H9 (cell line): ENCODE measurements at regions not wholly inside any gene's neighbourhood (a gene's known extent, or its start where the extent isn't known, plus 50 kb on each side); places are given as distances from the start of the nearest gene placed in this dataset.

ENCODE experiments used
- DNase-seq: peaks from one replicate; pipeline ENCODE4 v3.0.0-alpha.2; 2017
- H2AFZ ChIP-seq: one replicate; pipeline ENCODE4 v1.6.1; 2013; ENCODE audit warnings: mild to moderate bottlenecking, low read length, control low read depth, moderate library complexity
- H2AK5ac ChIP-seq: 2 replicates; pipeline ENCODE4 v1.6.1; 2013; ENCODE audit warnings: low read length, control low read depth, mixed read lengths; ENCODE audit not compliant: insufficient read length
- H2BK120ac ChIP-seq: one replicate; pipeline ENCODE4 v1.6.1; 2013; ENCODE audit warnings: low read depth, mild to moderate bottlenecking, low read length, control low read depth, inconsistent platforms; ENCODE audit not compliant: poor library complexity, severe bottlenecking
- H2BK12ac ChIP-seq: 2 replicates; pipeline ENCODE4 v1.6.1; 2013; ENCODE audit warnings: low read length, control low read depth, mixed read lengths, low read depth; ENCODE audit not compliant: insufficient read length
- H2BK15ac ChIP-seq: 2 replicates; pipeline ENCODE4 v1.6.1; 2013; ENCODE audit warnings: low read depth, low read length, control low read depth
- H2BK20ac ChIP-seq: one replicate; pipeline ENCODE4 v1.6.1; 2013; ENCODE audit warnings: low read depth, mild to moderate bottlenecking, low read length, control low read depth, inconsistent platforms; ENCODE audit not compliant: poor library complexity, severe bottlenecking
- H2BK5ac ChIP-seq: 2 replicates; pipeline ENCODE4 v1.6.1; 2013; ENCODE audit warnings: low read length, control low read depth, mixed read lengths; ENCODE audit not compliant: insufficient read length
- H3K14ac ChIP-seq: 2 replicates; pipeline ENCODE4 v1.6.1; 2013; ENCODE audit warnings: low read length, control low read depth; ENCODE audit not compliant: insufficient read depth
- H3K18ac ChIP-seq: 2 replicates; pipeline ENCODE4 v1.6.1; 2013; ENCODE audit warnings: low read depth, mild to moderate bottlenecking, mixed read lengths, low read length, control low read depth; ENCODE audit not compliant: insufficient read length
- H3K23ac ChIP-seq: 2 replicates; pipeline ENCODE4 v1.6.1; 2013; ENCODE audit warnings: low read length, control low read depth, mixed read lengths, low read depth; ENCODE audit not compliant: insufficient read length
- H3K23me2 ChIP-seq: 2 replicates; pipeline ENCODE4 v1.6.1; 2013; ENCODE audit warnings: low read depth, mild to moderate bottlenecking, mixed read lengths, low read length, control low read depth; ENCODE audit not compliant: insufficient read length, poor library complexity, severe bottlenecking
- H3K27ac ChIP-seq: 2 replicates; pipeline ENCODE4 v1.5.1; 2013; ENCODE audit warnings: low read length, control low read depth, mixed read lengths, low read depth; ENCODE audit not compliant: insufficient read length
- H3K27me3 ChIP-seq: 2 replicates; pipeline ENCODE4 v1.6.1; 2013; ENCODE audit warnings: low read length, control low read depth, inconsistent platforms; ENCODE audit not compliant: insufficient read depth
- H3K4ac ChIP-seq: 2 replicates; pipeline ENCODE4 v1.6.1; 2013; ENCODE audit warnings: low read depth, mild to moderate bottlenecking, control low read depth, inconsistent platforms, low read length, moderate library complexity
- H3K4me1 ChIP-seq: 2 replicates; pipeline ENCODE4 v1.6.1; 2013; ENCODE audit warnings: low read length, control low read depth, inconsistent platforms; ENCODE audit not compliant: insufficient read depth
- H3K4me2 ChIP-seq: 2 replicates; pipeline ENCODE4 v1.6.1; 2013; ENCODE audit warnings: low read length, control low read depth, mixed read lengths; ENCODE audit not compliant: insufficient read length, insufficient read depth
- H3K56ac ChIP-seq: 2 replicates; pipeline ENCODE4 v1.6.1; 2013; ENCODE audit warnings: low read depth, mild to moderate bottlenecking, mixed read lengths, low read length, control low read depth; ENCODE audit not compliant: insufficient read length
- H3K79me1 ChIP-seq: 2 replicates; pipeline ENCODE4 v1.6.1; 2013; ENCODE audit warnings: low read depth, mild to moderate bottlenecking, moderate library complexity, low read length, control low read depth, inconsistent platforms; ENCODE audit not compliant: insufficient read depth, poor library complexity, severe bottlenecking
- H3K79me2 ChIP-seq: 2 replicates; pipeline ENCODE4 v1.6.1; 2013; ENCODE audit warnings: low read length, control low read depth, inconsistent platforms; ENCODE audit not compliant: insufficient read depth
- H3K9ac ChIP-seq: 2 replicates; pipeline ENCODE4 v1.6.1; 2013; ENCODE audit warnings: low read length, control low read depth, mixed read lengths; ENCODE audit not compliant: insufficient read length; ENCODE audit errors: extremely low read depth
- H3K9me3 ChIP-seq: one replicate; pipeline ENCODE4 v1.6.1; 2013; ENCODE audit warnings: low read depth, low read length, inconsistent platforms; ENCODE audit not compliant: control insufficient read depth
- H3T11ph ChIP-seq: one replicate; pipeline ENCODE4 v1.6.1; 2013; ENCODE audit warnings: mild to moderate bottlenecking, low read length, control low read depth, inconsistent platforms
- H4K20me1 ChIP-seq: one replicate; pipeline ENCODE4 v1.6.1; 2013; ENCODE audit not compliant: control insufficient read depth, insufficient read length, insufficient read depth
- H4K5ac ChIP-seq: 2 replicates; pipeline ENCODE4 v1.6.1; 2013; ENCODE audit warnings: low read depth, mild to moderate bottlenecking, mixed read lengths, low read length, control low read depth; ENCODE audit not compliant: insufficient read length
- H4K8ac ChIP-seq: replicated peaks from 2 replicates; pipeline ENCODE4 v1.6.1; 2013; ENCODE audit warnings: low read length, control low read depth, mixed read lengths, low read depth; ENCODE audit not compliant: insufficient read length
- H4K91ac ChIP-seq: 2 replicates; pipeline ENCODE4 v1.6.1; 2013; ENCODE audit warnings: low read depth, mild to moderate bottlenecking, moderate library complexity, mixed read lengths, low read length, control low read depth; ENCODE audit not compliant: insufficient read length
- H3K27ac Mint-ChIP-seq, 3 experiments: 2 replicates in 2 of 3; 3 replicates in 1 of 3; pipeline ENCODE4 v1.8.0; 2020 to 2021; ENCODE audit warnings: mixed read lengths in 3 of 3, mild to moderate bottlenecking in 1 of 3, moderate library complexity in 1 of 3
- H3K27me3 Mint-ChIP-seq: 2 replicates; pipeline ENCODE4 v1.8.0; 2021; ENCODE audit warnings: low read depth, mild to moderate bottlenecking, moderate library complexity, mixed read lengths
- H3K36me3 Mint-ChIP-seq, 3 experiments: 2 replicates in 2 of 3; 3 replicates in 1 of 3; pipeline ENCODE4 v1.8.0; 2020 to 2021; ENCODE audit warnings: low read depth in 3 of 3, mixed read lengths in 3 of 3; ENCODE audit not compliant: insufficient read depth in 1 of 3
- H3K4me1 Mint-ChIP-seq, 2 experiments: 2 replicates each; pipeline ENCODE4 v1.8.0; 2020; ENCODE audit warnings: mixed read lengths in 2 of 2
- H3K4me3 Mint-ChIP-seq, 2 experiments: 2 replicates in 1 of 2; 3 replicates in 1 of 2; pipeline ENCODE4 v1.8.0; 2020 to 2021; ENCODE audit warnings: mild to moderate bottlenecking in 2 of 2, mixed read lengths in 2 of 2, moderate library complexity in 1 of 2
- H3K9me3 Mint-ChIP-seq, 2 experiments: 2 replicates in 1 of 2; 3 replicates in 1 of 2; pipeline ENCODE4 v1.8.0; 2020; ENCODE audit warnings: mild to moderate bottlenecking in 2 of 2, mixed read lengths in 2 of 2, moderate library complexity in 1 of 2
- CTCF ChIP-seq: fragments of 200-600 bp; sonication (generic); conservative IDR thresholded peaks from 3 replicates; pipeline ENCODE4 v1.8.0; 2021; ENCODE audit warnings: antibody characterized with exemption, mild to moderate bottlenecking
- WGBS: extraction: QIAGEN DNeasy Blood & Tissue Kit; methylation state at CpG from one replicate; pipeline ENCODE4 v1.1.7; 2013; ENCODE audit warnings: missing lambda C conversion rate, low lambda C conversion rate, mixed read lengths; ENCODE audit not compliant: insufficient read length; ENCODE audit errors: extremely low coverage; 5-methylcytosine and 5-hydroxymethylcytosine counted together

- H3K79me1 ChIP-seq, result no peaks in the 10 kb centered on the region
- no peaks in the 10 kb centered on the region for H4K20me1 ChIP-seq
- H2BK20ac ChIP-seq, result no peak overlapping the region
- peak overlapping the region; percentile 41; the same call in 1 of the 2 replicates for H3K14ac ChIP-seq
- no peak overlapping the region for H3T11ph ChIP-seq
- no peak overlapping the region for H3K23ac ChIP-seq
- no peak overlapping the region for H2AK5ac ChIP-seq
- no peak overlapping the region for H3K56ac ChIP-seq
- peaks cover 2% of the 10 kb centered on the region; the same call in 1 of the 2 replicates for H3K4me1 ChIP-seq
- no CpG with 5 or more reads among the region's 4 CpGs for WGBS
- TF ChIP-seq CTCF, result no peak
- DNase-seq, result peak; percentile 81
- H3K79me2 ChIP-seq, result no peaks in the 10 kb centered on the region
- H3K9me3 ChIP-seq, result peaks cover 10% of the 10 kb centered on the region
- no peak overlapping the region for H2AFZ ChIP-seq
- Mint-ChIP-seq H3K27ac (peak overlapping the region; percentile 91 to 99 (median 99)), H3K4me1 (peaks cover 61 to 64% of the 10 kb centered on the region in 2 experiments), H3K4me3 (peak overlapping the region; percentile 34 to 44; a peak in 4 of 5 replicates), H3K27me3 (peaks cover 10% of the 10 kb centered on the region), H3K36me3 (peaks cover 27 to 48% (median 31%) of the 10 kb centered on the region in 3 experiments), H3K9me3 (peaks cover 24 to 26% of the 10 kb centered on the region in 2 experiments)
- H4K91ac ChIP-seq, result no peak overlapping the region
- H3K27ac ChIP-seq, result peak overlapping the region; percentile 99
- H2BK120ac ChIP-seq, result peak overlapping the region; percentile 80
- no peaks in the 10 kb centered on the region for H3K23me2 ChIP-seq
- H3K4me2 ChIP-seq, result peak overlapping the region; percentile 22
- no peaks in the 10 kb centered on the region for H3K27me3 ChIP-seq
- H4K5ac ChIP-seq, result no peak overlapping the region
- no peak overlapping the region for H3K4ac ChIP-seq
- H2BK12ac ChIP-seq, result no peak overlapping the region
- peak overlapping the region; percentile 11 for H3K18ac ChIP-seq
- no peak overlapping the region for H4K8ac ChIP-seq
- no peak overlapping the region for H3K9ac ChIP-seq
- H2BK15ac ChIP-seq, result no peak overlapping the region
- peak overlapping the region; percentile 75 for H2BK5ac ChIP-seq
These were observed 224.3 kb downstream of the NEDD1 start for GRCh38 chr12:97131220-97131981.
